H9 (cell line): ENCODE measurements at regions not wholly inside any gene's neighbourhood (a gene's known extent, or its start where the extent isn't known, plus 50 kb on each side); places are given as distances from the start of the nearest gene placed in this dataset.

Source experiments
- DNase-seq: peaks from one replicate; pipeline ENCODE4 v3.0.0-alpha.2; 2017
- H2AFZ ChIP-seq: one replicate; pipeline ENCODE4 v1.6.1; 2013; ENCODE audit warnings: mild to moderate bottlenecking, low read length, control low read depth, moderate library complexity
- H2AK5ac ChIP-seq: 2 replicates; pipeline ENCODE4 v1.6.1; 2013; ENCODE audit warnings: low read length, control low read depth, mixed read lengths; ENCODE audit not compliant: insufficient read length
- H2BK120ac ChIP-seq: one replicate; pipeline ENCODE4 v1.6.1; 2013; ENCODE audit warnings: low read depth, mild to moderate bottlenecking, low read length, control low read depth, inconsistent platforms; ENCODE audit not compliant: poor library complexity, severe bottlenecking
- H2BK12ac ChIP-seq: 2 replicates; pipeline ENCODE4 v1.6.1; 2013; ENCODE audit warnings: low read length, control low read depth, mixed read lengths, low read depth; ENCODE audit not compliant: insufficient read length
- H2BK15ac ChIP-seq: 2 replicates; pipeline ENCODE4 v1.6.1; 2013; ENCODE audit warnings: low read depth, low read length, control low read depth
- H2BK20ac ChIP-seq: one replicate; pipeline ENCODE4 v1.6.1; 2013; ENCODE audit warnings: low read depth, mild to moderate bottlenecking, low read length, control low read depth, inconsistent platforms; ENCODE audit not compliant: poor library complexity, severe bottlenecking
- H2BK5ac ChIP-seq: 2 replicates; pipeline ENCODE4 v1.6.1; 2013; ENCODE audit warnings: low read length, control low read depth, mixed read lengths; ENCODE audit not compliant: insufficient read length
- H3K14ac ChIP-seq: 2 replicates; pipeline ENCODE4 v1.6.1; 2013; ENCODE audit warnings: low read length, control low read depth; ENCODE audit not compliant: insufficient read depth
- H3K18ac ChIP-seq: 2 replicates; pipeline ENCODE4 v1.6.1; 2013; ENCODE audit warnings: low read depth, mild to moderate bottlenecking, mixed read lengths, low read length, control low read depth; ENCODE audit not compliant: insufficient read length
- H3K23ac ChIP-seq: 2 replicates; pipeline ENCODE4 v1.6.1; 2013; ENCODE audit warnings: low read length, control low read depth, mixed read lengths, low read depth; ENCODE audit not compliant: insufficient read length
- H3K23me2 ChIP-seq: 2 replicates; pipeline ENCODE4 v1.6.1; 2013; ENCODE audit warnings: low read depth, mild to moderate bottlenecking, mixed read lengths, low read length, control low read depth; ENCODE audit not compliant: insufficient read length, poor library complexity, severe bottlenecking
- H3K27ac ChIP-seq: 2 replicates; pipeline ENCODE4 v1.5.1; 2013; ENCODE audit warnings: low read length, control low read depth, mixed read lengths, low read depth; ENCODE audit not compliant: insufficient read length
- H3K27me3 ChIP-seq: 2 replicates; pipeline ENCODE4 v1.6.1; 2013; ENCODE audit warnings: low read length, control low read depth, inconsistent platforms; ENCODE audit not compliant: insufficient read depth
- H3K4ac ChIP-seq: 2 replicates; pipeline ENCODE4 v1.6.1; 2013; ENCODE audit warnings: low read depth, mild to moderate bottlenecking, control low read depth, inconsistent platforms, low read length, moderate library complexity
- H3K4me1 ChIP-seq: 2 replicates; pipeline ENCODE4 v1.6.1; 2013; ENCODE audit warnings: low read length, control low read depth, inconsistent platforms; ENCODE audit not compliant: insufficient read depth
- H3K4me2 ChIP-seq: 2 replicates; pipeline ENCODE4 v1.6.1; 2013; ENCODE audit warnings: low read length, control low read depth, mixed read lengths; ENCODE audit not compliant: insufficient read length, insufficient read depth
- H3K56ac ChIP-seq: 2 replicates; pipeline ENCODE4 v1.6.1; 2013; ENCODE audit warnings: low read depth, mild to moderate bottlenecking, mixed read lengths, low read length, control low read depth; ENCODE audit not compliant: insufficient read length
- H3K79me1 ChIP-seq: 2 replicates; pipeline ENCODE4 v1.6.1; 2013; ENCODE audit warnings: low read depth, mild to moderate bottlenecking, moderate library complexity, low read length, control low read depth, inconsistent platforms; ENCODE audit not compliant: insufficient read depth, poor library complexity, severe bottlenecking
- H3K79me2 ChIP-seq: 2 replicates; pipeline ENCODE4 v1.6.1; 2013; ENCODE audit warnings: low read length, control low read depth, inconsistent platforms; ENCODE audit not compliant: insufficient read depth
- H3K9ac ChIP-seq: 2 replicates; pipeline ENCODE4 v1.6.1; 2013; ENCODE audit warnings: low read length, control low read depth, mixed read lengths; ENCODE audit not compliant: insufficient read length; ENCODE audit errors: extremely low read depth
- H3K9me3 ChIP-seq: one replicate; pipeline ENCODE4 v1.6.1; 2013; ENCODE audit warnings: low read depth, low read length, inconsistent platforms; ENCODE audit not compliant: control insufficient read depth
- H3T11ph ChIP-seq: one replicate; pipeline ENCODE4 v1.6.1; 2013; ENCODE audit warnings: mild to moderate bottlenecking, low read length, control low read depth, inconsistent platforms
- H4K20me1 ChIP-seq: one replicate; pipeline ENCODE4 v1.6.1; 2013; ENCODE audit not compliant: control insufficient read depth, insufficient read length, insufficient read depth
- H4K5ac ChIP-seq: 2 replicates; pipeline ENCODE4 v1.6.1; 2013; ENCODE audit warnings: low read depth, mild to moderate bottlenecking, mixed read lengths, low read length, control low read depth; ENCODE audit not compliant: insufficient read length
- H4K8ac ChIP-seq: replicated peaks from 2 replicates; pipeline ENCODE4 v1.6.1; 2013; ENCODE audit warnings: low read length, control low read depth, mixed read lengths, low read depth; ENCODE audit not compliant: insufficient read length
- H4K91ac ChIP-seq: 2 replicates; pipeline ENCODE4 v1.6.1; 2013; ENCODE audit warnings: low read depth, mild to moderate bottlenecking, moderate library complexity, mixed read lengths, low read length, control low read depth; ENCODE audit not compliant: insufficient read length
- H3K27ac Mint-ChIP-seq, 3 experiments: 2 replicates in 2 of 3; 3 replicates in 1 of 3; pipeline ENCODE4 v1.8.0; 2020 to 2021; ENCODE audit warnings: mixed read lengths in 3 of 3, mild to moderate bottlenecking in 1 of 3, moderate library complexity in 1 of 3
- H3K27me3 Mint-ChIP-seq: 2 replicates; pipeline ENCODE4 v1.8.0; 2021; ENCODE audit warnings: low read depth, mild to moderate bottlenecking, moderate library complexity, mixed read lengths
- H3K36me3 Mint-ChIP-seq, 3 experiments: 2 replicates in 2 of 3; 3 replicates in 1 of 3; pipeline ENCODE4 v1.8.0; 2020 to 2021; ENCODE audit warnings: low read depth in 3 of 3, mixed read lengths in 3 of 3; ENCODE audit not compliant: insufficient read depth in 1 of 3
- H3K4me1 Mint-ChIP-seq, 2 experiments: 2 replicates each; pipeline ENCODE4 v1.8.0; 2020; ENCODE audit warnings: mixed read lengths in 2 of 2
- H3K4me3 Mint-ChIP-seq, 2 experiments: 2 replicates in 1 of 2; 3 replicates in 1 of 2; pipeline ENCODE4 v1.8.0; 2020 to 2021; ENCODE audit warnings: mild to moderate bottlenecking in 2 of 2, mixed read lengths in 2 of 2, moderate library complexity in 1 of 2
- H3K9me3 Mint-ChIP-seq, 2 experiments: 2 replicates in 1 of 2; 3 replicates in 1 of 2; pipeline ENCODE4 v1.8.0; 2020; ENCODE audit warnings: mild to moderate bottlenecking in 2 of 2, mixed read lengths in 2 of 2, moderate library complexity in 1 of 2
- CTCF ChIP-seq: fragments of 200-600 bp; sonication (generic); conservative IDR thresholded peaks from 3 replicates; pipeline ENCODE4 v1.8.0; 2021; ENCODE audit warnings: antibody characterized with exemption, mild to moderate bottlenecking
- WGBS: extraction: QIAGEN DNeasy Blood & Tissue Kit; methylation state at CpG from one replicate; pipeline ENCODE4 v1.1.7; 2013; ENCODE audit warnings: missing lambda C conversion rate, low lambda C conversion rate, mixed read lengths; ENCODE audit not compliant: insufficient read length; ENCODE audit errors: extremely low coverage; 5-methylcytosine and 5-hydroxymethylcytosine counted together

- no peak overlapping the region for H2AK5ac ChIP-seq
- H2BK15ac ChIP-seq, result no peak overlapping the region
- WGBS, result no CpG with 5 or more reads among the region's 6 CpGs
- no peak for TF ChIP-seq CTCF
- no peaks in the 10 kb centered on the region for H3K4me1 ChIP-seq
- no peaks in the 10 kb centered on the region for H3K36me3 Mint-ChIP-seq
- H2BK5ac ChIP-seq, result no peak overlapping the region
- peaks cover 13% of the 10 kb centered on the region for H3K27me3 Mint-ChIP-seq
- no peaks in the 10 kb centered on the region for H3K23me2 ChIP-seq
- no peak overlapping the region for H2BK12ac ChIP-seq
- no peaks in the 10 kb centered on the region for H3K79me1 ChIP-seq
- H2BK20ac ChIP-seq, result no peak overlapping the region
- H3T11ph ChIP-seq, result no peak overlapping the region
- no peak overlapping the region for H4K8ac ChIP-seq
- H3K27ac ChIP-seq, result no peak overlapping the region
- no peak overlapping the region for H3K9ac ChIP-seq
- H2AFZ ChIP-seq, result no peak overlapping the region
- no peak for DNase-seq
- no peak overlapping the region for H3K4me3 Mint-ChIP-seq
- H3K23ac ChIP-seq, result no peak overlapping the region
- H3K9me3 ChIP-seq, result no peaks in the 10 kb centered on the region
- no peaks in the 10 kb centered on the region for H4K20me1 ChIP-seq
- no peaks in the 10 kb centered on the region for H3K79me2 ChIP-seq
- H3K56ac ChIP-seq, result no peak overlapping the region
- no peak overlapping the region for H3K18ac ChIP-seq
- H4K91ac ChIP-seq, result no peak overlapping the region
- H3K4ac ChIP-seq, result no peak overlapping the region
- H2BK120ac ChIP-seq, result no peak overlapping the region
- no peak overlapping the region for H3K14ac ChIP-seq
- H3K4me2 ChIP-seq, result no peak overlapping the region
- no peak overlapping the region for H3K27ac Mint-ChIP-seq
- no peaks in the 10 kb centered on the region; the same call in 1 of the 2 replicates for H3K27me3 ChIP-seq
- H3K4me1 Mint-ChIP-seq, result no peaks in the 10 kb centered on the region
- H4K5ac ChIP-seq, result no peak overlapping the region
- H3K9me3 Mint-ChIP-seq, result peaks cover 2 to 3% of the 10 kb centered on the region in 2 experiments; a peak in 2 of 5 replicates
These were observed 105.6 kb upstream of the TRABD2B start for GRCh38 chr1:48102766-48103165.
